CD4-positive, CD25-positive, alpha-beta regulatory T cell (primary cell): ENCODE measurements at regions not wholly inside any gene's neighbourhood (a gene's known extent, or its start where the extent isn't known, plus 50 kb on each side); places are given as distances from the start of the nearest gene placed in this dataset.

Experiments used
- ATAC-seq, 2 donors: fragments of 150-1000 bp; cut with Tn5 transposase; one replicate each; pipeline ENCODE4 v1.10.0; 2021; ENCODE audit warnings: low read depth in 2 of 2, moderate number of reproducible peaks in 2 of 2, moderate library complexity in 1 of 2
- DNase-seq, 3 donors: peaks; one replicate each; pipeline versions ENCODE4 v3.0.0 to v3.0.0-alpha.2; 2012 to 2022; ENCODE audit warnings: mixed read lengths in 1 of 3
- H3K27ac ChIP-seq: one replicate; pipeline ENCODE4 v1.7.0; 2013; ENCODE audit warnings: mild to moderate bottlenecking, low read length; ENCODE audit not compliant: insufficient read depth, poor library complexity, severe bottlenecking
- H3K27me3 ChIP-seq: one replicate; pipeline ENCODE4 v1.7.0; 2013; ENCODE audit warnings: low read length; ENCODE audit not compliant: control insufficient read depth, insufficient read depth
- H3K36me3 ChIP-seq: one replicate; pipeline ENCODE4 v1.7.0; 2013; ENCODE audit warnings: mild to moderate bottlenecking, low read length, moderate library complexity; ENCODE audit not compliant: control insufficient read depth, insufficient read depth
- H3K4me1 ChIP-seq: 2 replicates; pipeline ENCODE4 v1.7.0; 2013; ENCODE audit warnings: mild to moderate bottlenecking, low read length; ENCODE audit not compliant: insufficient read depth, control insufficient read depth, poor library complexity, severe bottlenecking
- H3K4me3 ChIP-seq: one replicate; pipeline ENCODE4 v1.7.0; 2013; ENCODE audit warnings: low read depth, mild to moderate bottlenecking, low read length, moderate library complexity
- H3K9me3 ChIP-seq, 2 experiments: 1 replicate in 1 of 2; 2 replicates in 1 of 2; pipeline ENCODE4 v1.7.0; 2013; ENCODE audit warnings: low read length in 2 of 2, mild to moderate bottlenecking in 1 of 2, moderate library complexity in 1 of 2; ENCODE audit not compliant: control insufficient read depth in 2 of 2
- H3K27ac Mint-ChIP-seq, 3 donors: one replicate each; pipeline ENCODE4 v1.8.0; 2020 to 2022; ENCODE audit warnings: mild to moderate bottlenecking in 3 of 3, mixed read lengths in 3 of 3, moderate library complexity in 2 of 3
- H3K27me3 Mint-ChIP-seq: one replicate; pipeline ENCODE4 v1.8.0; 2022; ENCODE audit warnings: mild to moderate bottlenecking, mixed read lengths
- H3K36me3 Mint-ChIP-seq: one replicate; pipeline ENCODE4 v1.8.0; 2020; ENCODE audit warnings: mixed read lengths
- H3K4me1 Mint-ChIP-seq, 4 donors: one replicate each; pipeline ENCODE4 v1.8.0; 2020 to 2022; ENCODE audit warnings: mixed read lengths in 4 of 4, mild to moderate bottlenecking in 1 of 4
- H3K4me3 Mint-ChIP-seq, 4 donors: one replicate each; pipeline ENCODE4 v1.8.0; 2020 to 2022; ENCODE audit warnings: mild to moderate bottlenecking in 4 of 4, mixed read lengths in 4 of 4, moderate library complexity in 3 of 4
- H3K9me3 Mint-ChIP-seq, 7 donors: one replicate each; pipeline ENCODE4 v1.8.0; 2020 to 2022; ENCODE audit warnings: mixed read lengths in 7 of 7, mild to moderate bottlenecking in 3 of 7, moderate library complexity in 2 of 7

- Mint-ChIP-seq H3K27me3 (no peaks in the 10 kb centered on the region), H3K27ac (no peak overlapping the region), H3K9me3 (peaks cover 0 to 27% (median 11%) of the 10 kb centered on the region in 7 donors), H3K4me1 (no peaks in the 10 kb centered on the region), H3K36me3 (no peaks in the 10 kb centered on the region), H3K4me3 (no peak overlapping the region)
- Histone ChIP-seq H3K36me3 (no peaks in the 10 kb centered on the region), H3K27ac (no peak overlapping the region), H3K4me3 (no peak overlapping the region), H3K27me3 (no peaks in the 10 kb centered on the region), H3K4me1 (no peaks in the 10 kb centered on the region), H3K9me3 (no peaks in the 10 kb centered on the region)
- no peak for ATAC-seq
- no peak for DNase-seq
Observed at GRCh38 chr11:101686514-101686913, 102.7 kb upstream of the TRPC6 start.

GRCh38 chr11:101668236-101668635 is 84.4 kb upstream of the TRPC6 start:
- Mint-ChIP-seq H3K27me3 (no peaks in the 10 kb centered on the region), H3K9me3 (peaks cover 0 to 14% (median 5%) of the 10 kb centered on the region in 7 donors), H3K36me3 (no peaks in the 10 kb centered on the region), H3K4me3 (no peak overlapping the region), H3K4me1 (no peaks in the 10 kb centered on the region), H3K27ac (no peak overlapping the region)
- no peak overlapping the region for H3K27ac ChIP-seq
- H3K36me3 ChIP-seq = no peaks in the 10 kb centered on the region
- DNase-seq = no peak
- H3K4me1 ChIP-seq = no peaks in the 10 kb centered on the region
- no peaks in the 10 kb centered on the region for H3K9me3 ChIP-seq
- H3K4me3 ChIP-seq = no peak overlapping the region
- no peaks in the 10 kb centered on the region for H3K27me3 ChIP-seq
- no peak for ATAC-seq

GRCh38 chr11:101666916-101667315 is 83.1 kb upstream of the TRPC6 start:
- Histone ChIP-seq H3K36me3 (no peaks in the 10 kb centered on the region), H3K4me3 (no peak overlapping the region), H3K4me1 (no peaks in the 10 kb centered on the region), H3K27ac (no peak overlapping the region), H3K9me3 (no peaks in the 10 kb centered on the region), H3K27me3 (no peaks in the 10 kb centered on the region)
- H3K36me3 Mint-ChIP-seq = no peaks in the 10 kb centered on the region
- H3K27ac Mint-ChIP-seq = no peak overlapping the region
- DNase-seq (no peak), ATAC-seq (no peak)
- no peaks in the 10 kb centered on the region for H3K4me1 Mint-ChIP-seq
- H3K27me3 Mint-ChIP-seq = no peaks in the 10 kb centered on the region
- H3K4me3 Mint-ChIP-seq = no peak overlapping the region
- peaks cover 0 to 22% (median 9%) of the 10 kb centered on the region in 7 donors for H3K9me3 Mint-ChIP-seq

GRCh38 chr11:101661559-101661958 is 77.8 kb upstream of the TRPC6 start:
- Mint-ChIP-seq H3K27ac (no peak overlapping the region), H3K36me3 (no peaks in the 10 kb centered on the region), H3K4me3 (no peak overlapping the region), H3K9me3 (peaks cover 0 to 18% (median 6%) of the 10 kb centered on the region in 7 donors), H3K27me3 (no peaks in the 10 kb centered on the region), H3K4me1 (no peaks in the 10 kb centered on the region)
- DNase-seq (no peak), ATAC-seq (no peak)
- H3K9me3 ChIP-seq = no peaks in the 10 kb centered on the region
- no peaks in the 10 kb centered on the region for H3K36me3 ChIP-seq
- H3K4me1 ChIP-seq = no peaks in the 10 kb centered on the region
- no peaks in the 10 kb centered on the region for H3K27me3 ChIP-seq
- H3K4me3 ChIP-seq = no peak overlapping the region
- no peak overlapping the region for H3K27ac ChIP-seq
